ENCODE measurements at regions not wholly inside any gene's neighbourhood (a gene's known extent, or its start where the extent isn't known, plus 50 kb on each side); places are given as distances from the start of the nearest gene placed in this dataset.

- no peak for DNase-seq
Observed at GRCh38 chr2:122949523-122949922, 1075.6 kb upstream of the CNTNAP5 start.

GRCh38 chr2:122955776-122956175 is 1069.3 kb upstream of the CNTNAP5 start:
- no peak for DNase-seq

GRCh38 chr2:122960759-122961641 is 1064.1 kb upstream of the CNTNAP5 start:
- no peak for DNase-seq

- no peak for DNase-seq
Observed at GRCh38 chr2:122966461-122966860, 1058.6 kb upstream of the CNTNAP5 start.

- DNase-seq, result no peak
Observed at GRCh38 chr2:122977580-122977979, 1047.5 kb upstream of the CNTNAP5 start.

- no peak for DNase-seq
Observed at GRCh38 chr2:122980671-122981070, 1044.4 kb upstream of the CNTNAP5 start.

- DNase-seq, result no peak
Observed at GRCh38 chr2:122982936-122983335, 1042.2 kb upstream of the CNTNAP5 start.

- DNase-seq, result no peak
Observed at GRCh38 chr2:122988395-122989221, 1036.5 kb upstream of the CNTNAP5 start.

GRCh38 chr2:122993592-122993991 is 1031.5 kb upstream of the CNTNAP5 start:
- DNase-seq, result no peak

- no peak for DNase-seq
Observed at GRCh38 chr2:122999258-122999657, 1025.8 kb upstream of the CNTNAP5 start.

- no peak for DNase-seq
Observed at GRCh38 chr2:122999821-123000220, 1025.3 kb upstream of the CNTNAP5 start.

- no peak for DNase-seq
Observed at GRCh38 chr2:123002660-123003248, 1022.3 kb upstream of the CNTNAP5 start.

GRCh38 chr2:123015186-123015585 is 1009.9 kb upstream of the CNTNAP5 start:
- no peak for DNase-seq

- DNase-seq, result no peak
Observed at GRCh38 chr2:123035541-123035940, 989.5 kb upstream of the CNTNAP5 start.

GRCh38 chr2:123036300-123036699 is 988.8 kb upstream of the CNTNAP5 start:
- no peak for DNase-seq

- no peak for DNase-seq
Observed at GRCh38 chr2:123040506-123040905, 984.6 kb upstream of the CNTNAP5 start.

- no peak for DNase-seq
Observed at GRCh38 chr2:123043458-123043857, 981.6 kb upstream of the CNTNAP5 start.

- DNase-seq, result no peak
Observed at GRCh38 chr2:123045713-123046112, 979.4 kb upstream of the CNTNAP5 start.

GRCh38 chr2:123047186-123047585 is 977.9 kb upstream of the CNTNAP5 start:
- no peak for DNase-seq

GRCh38 chr2:123051136-123051535 is 974.0 kb upstream of the CNTNAP5 start:
- no peak for DNase-seq

- no peak for DNase-seq
Observed at GRCh38 chr2:123061534-123061933, 963.6 kb upstream of the CNTNAP5 start.

- no peak for DNase-seq
Observed at GRCh38 chr2:123073371-123073770, 951.7 kb upstream of the CNTNAP5 start.

- DNase-seq, result no peak
Observed at GRCh38 chr2:123073956-123074355, 951.1 kb upstream of the CNTNAP5 start.

- no peak for DNase-seq
Observed at GRCh38 chr2:123077101-123077500, 948.0 kb upstream of the CNTNAP5 start.

Data from CD4-positive, alpha-beta T cell treated with Interleukin-6 for 4 hours (primary cell).